ENCODE measurements at regions not wholly inside any gene's neighbourhood (a gene's known extent, or its start where the extent isn't known, plus 50 kb on each side); places are given as distances from the start of the nearest gene placed in this dataset.

DNA sequence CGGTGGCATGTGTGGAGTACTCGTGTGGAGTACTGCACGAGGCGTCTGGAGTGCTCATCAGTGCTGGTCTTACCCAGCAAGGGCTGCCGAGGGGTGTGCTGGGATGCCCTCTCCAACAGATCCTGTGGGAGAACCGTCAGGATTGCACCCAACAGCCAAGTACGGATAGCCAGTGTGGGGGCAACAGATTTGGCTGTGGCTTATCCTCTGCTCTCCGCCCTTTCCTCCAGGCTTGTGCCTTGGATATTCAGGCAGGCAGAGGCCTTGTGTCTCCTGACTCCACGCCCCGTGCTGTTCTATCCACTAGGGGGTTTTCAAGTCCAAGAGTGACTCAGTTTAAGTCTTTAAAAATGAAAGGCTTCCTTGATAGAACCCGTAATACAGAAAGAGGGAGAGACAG is 321.0 kb upstream of the HS6ST1 start:
- H3K4me3 ChIP-seq (ENCODE audit: low read depth, low read length), result no peak overlapping the region

DNA sequence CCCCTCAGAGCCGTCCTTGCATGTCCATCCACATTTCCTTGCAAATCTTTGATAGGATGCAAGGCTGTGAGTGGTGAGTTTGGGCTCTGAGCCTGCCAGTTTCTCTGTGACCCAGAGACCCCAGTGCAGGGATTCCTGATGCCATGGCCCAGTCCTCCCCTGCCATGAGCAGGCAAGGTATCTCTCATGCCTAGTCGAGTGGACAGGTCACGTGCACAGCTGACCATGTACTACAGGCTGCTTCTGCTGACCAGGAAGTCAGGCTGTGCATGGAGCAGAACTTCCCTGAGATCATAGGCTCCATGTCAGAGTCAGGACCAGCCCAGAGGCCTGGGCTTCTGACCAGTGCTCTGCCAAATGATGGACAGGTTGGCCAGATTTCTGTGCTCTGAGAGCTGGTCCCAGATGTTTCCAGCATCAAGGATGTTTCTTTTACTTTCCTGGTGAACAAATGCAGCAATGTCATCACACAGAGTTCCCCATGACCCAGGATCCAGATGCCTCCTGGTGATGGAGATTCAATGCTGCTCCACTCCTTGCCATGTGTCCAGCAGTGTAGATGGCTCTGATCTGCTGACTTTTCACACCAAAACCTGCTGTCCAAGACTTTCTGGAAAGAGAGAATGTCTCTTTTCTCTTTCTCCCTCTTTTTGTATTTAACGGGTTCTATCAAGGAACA is 321.6 kb upstream of the HS6ST1 start:
- no peak overlapping the region for H3K4me3 ChIP-seq (ENCODE audit: low read depth, low read length)

DNA sequence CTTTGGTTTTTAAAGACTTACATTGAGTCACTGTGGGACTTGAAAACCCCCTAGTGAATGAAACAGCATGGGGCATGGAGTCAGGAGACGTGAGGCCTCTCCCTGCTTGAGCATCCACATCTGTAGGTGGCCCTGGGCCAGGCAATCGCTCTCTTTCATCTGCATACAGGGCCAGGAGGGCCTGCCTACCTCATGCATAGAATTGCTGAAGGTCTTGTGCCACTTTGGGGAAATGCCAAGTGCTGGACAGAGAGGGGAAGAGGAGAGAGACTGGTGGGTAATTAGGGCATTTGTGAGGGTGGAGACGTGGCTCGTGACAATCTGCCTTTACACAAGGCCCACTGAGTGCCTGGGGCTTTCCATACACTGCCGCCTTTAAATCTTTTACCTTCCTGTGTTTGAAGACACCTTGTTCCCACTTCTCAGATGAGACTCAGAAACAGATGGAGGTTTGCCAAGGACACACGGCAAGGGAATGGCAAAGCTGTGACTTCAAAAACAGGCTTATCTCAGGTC is 322.2 kb upstream of the HS6ST1 start:
- no peak overlapping the region for H3K4me3 ChIP-seq (ENCODE audit: low read depth, low read length)

DNA sequence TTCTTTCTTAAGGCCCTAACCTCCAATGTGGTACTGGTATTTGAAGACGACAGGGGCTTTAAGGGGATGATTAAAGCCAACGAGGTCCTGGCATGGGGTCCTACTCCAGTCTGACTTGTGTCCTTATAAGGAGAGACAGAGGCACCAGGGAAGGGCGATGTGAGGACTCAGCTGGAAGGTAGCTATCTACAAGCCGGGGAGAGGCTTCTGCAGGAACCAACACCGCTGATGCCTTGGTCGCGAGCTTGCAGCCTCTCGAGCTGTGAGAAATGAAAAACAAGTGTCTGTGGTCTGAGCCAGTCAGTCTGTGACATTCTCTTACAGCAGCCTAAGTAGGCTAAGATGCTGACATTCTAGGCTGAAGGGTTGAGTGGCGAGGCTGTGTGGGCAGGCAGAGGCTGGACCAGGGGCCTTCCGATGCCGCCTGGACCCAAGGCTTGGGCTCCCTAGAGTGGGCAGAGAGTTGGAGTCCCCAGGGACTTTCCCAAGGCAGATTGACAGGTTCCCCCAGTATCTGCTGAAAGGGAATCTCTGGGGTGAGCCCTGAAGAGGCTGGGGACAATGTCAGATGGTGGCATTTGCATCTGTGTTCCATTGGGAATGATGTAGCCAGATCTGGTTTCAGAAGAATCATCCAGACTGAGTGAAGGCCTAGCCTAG is 322.9 kb upstream of the HS6ST1 start:
- H3K4me3 ChIP-seq (ENCODE audit: low read depth, low read length), result no peak overlapping the region

DNA sequence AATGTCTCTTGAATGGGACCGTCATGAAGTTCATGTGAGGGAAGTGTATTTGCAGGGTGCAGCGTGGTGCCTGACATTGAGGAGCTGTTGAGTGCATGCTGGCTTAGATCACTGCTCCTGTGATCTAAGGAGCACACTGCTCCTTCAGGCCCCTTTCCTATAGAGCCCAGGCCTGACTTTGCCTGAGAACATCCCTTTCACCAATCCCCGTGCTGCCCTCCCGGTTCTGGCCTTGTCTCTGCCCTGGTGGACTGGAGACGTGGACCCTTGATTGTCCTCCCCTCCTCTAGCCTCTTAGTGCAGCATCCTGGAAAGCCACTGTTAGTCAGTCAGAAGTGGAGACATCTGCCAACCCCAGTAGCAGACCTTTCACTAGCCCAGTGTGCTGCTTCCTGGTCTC is 323.6 kb upstream of the HS6ST1 start:
- no peak overlapping the region for H3K4me3 ChIP-seq (ENCODE audit: low read depth, low read length)

DNA sequence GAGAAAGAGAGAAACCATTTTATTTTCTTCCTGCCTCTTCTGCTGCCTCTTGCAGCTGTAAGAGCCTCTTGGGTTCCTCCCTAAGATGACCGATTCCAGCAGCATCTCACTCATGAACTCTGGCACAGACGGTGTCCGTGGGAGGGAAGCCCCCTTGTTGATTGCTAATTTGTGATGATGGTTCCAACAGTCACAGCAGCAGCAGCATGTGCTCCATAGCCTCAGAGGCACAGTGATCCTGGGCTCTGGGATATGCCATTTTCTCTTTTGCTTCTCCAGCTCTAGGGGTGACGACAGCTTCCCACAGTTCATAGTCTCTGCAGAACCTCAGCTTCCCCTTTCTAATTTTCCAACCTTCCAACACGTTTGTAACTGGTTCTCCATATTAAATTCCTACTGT is 324.2 kb upstream of the HS6ST1 start:
- H3K4me3 ChIP-seq (ENCODE audit: low read depth, low read length), result no peak overlapping the region

DNA sequence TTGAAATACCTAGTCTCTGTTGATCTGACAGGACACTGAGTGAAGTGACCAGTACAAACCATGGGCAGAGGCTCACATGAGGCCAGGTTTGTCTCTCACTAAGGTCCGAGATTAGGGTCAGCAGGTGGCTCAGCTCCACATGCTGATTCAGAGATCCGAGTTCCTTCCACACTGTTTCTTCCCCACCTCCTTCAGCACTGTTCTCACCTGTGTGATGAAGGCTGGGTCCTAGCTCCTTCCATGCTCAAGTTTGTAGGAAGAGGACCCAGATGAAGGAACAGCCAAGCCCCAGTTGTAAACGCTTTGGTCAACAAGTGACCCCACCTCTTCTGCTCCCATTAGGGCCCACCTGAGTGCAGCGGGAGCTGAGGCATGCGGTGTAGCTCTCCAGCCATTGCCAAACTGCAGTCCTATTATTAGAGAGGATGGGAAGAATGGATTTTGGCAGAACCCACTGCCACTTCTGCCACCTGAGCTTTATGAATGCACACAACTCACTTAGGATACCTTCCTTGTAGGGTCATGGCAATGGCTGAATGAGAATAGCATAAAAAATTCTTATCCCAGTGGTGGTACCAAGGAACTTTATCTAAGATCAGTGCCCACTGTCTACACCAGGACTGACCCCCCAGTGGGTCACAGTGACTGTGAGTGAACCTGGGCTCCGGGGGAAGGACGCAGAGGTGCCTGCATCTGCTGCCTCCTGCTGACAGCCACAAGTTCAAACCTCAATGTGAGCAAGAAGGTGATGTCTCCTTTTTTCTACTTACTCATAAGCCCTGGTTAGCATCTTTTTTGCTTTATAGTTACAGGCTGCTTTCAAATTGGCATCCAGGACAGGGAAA is 324.8 kb upstream of the HS6ST1 start:
- no peak overlapping the region for H3K4me3 ChIP-seq (ENCODE audit: low read depth, low read length)

DNA sequence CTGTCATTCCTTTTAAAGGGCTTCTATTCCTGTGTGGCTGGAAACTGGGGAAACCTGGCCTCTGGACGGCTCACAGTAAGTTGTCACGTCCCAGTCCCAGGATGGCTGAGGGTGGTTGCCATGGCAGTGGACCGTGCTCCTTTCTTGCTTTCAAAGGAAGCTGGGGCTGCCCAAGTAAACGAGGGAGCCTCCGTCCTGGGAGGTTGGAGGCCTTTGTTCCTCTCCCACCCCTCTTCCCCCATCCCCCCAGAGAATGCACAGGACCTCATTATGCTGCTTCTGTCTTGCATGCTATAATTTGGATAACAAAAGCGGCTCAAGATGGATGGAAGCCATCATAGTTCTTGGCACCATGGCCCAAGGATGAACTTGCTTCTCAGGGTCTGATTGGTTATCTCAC is 325.5 kb upstream of the HS6ST1 start:
- H3K4me3 ChIP-seq (ENCODE audit: low read depth, low read length), result no peak overlapping the region

DNA sequence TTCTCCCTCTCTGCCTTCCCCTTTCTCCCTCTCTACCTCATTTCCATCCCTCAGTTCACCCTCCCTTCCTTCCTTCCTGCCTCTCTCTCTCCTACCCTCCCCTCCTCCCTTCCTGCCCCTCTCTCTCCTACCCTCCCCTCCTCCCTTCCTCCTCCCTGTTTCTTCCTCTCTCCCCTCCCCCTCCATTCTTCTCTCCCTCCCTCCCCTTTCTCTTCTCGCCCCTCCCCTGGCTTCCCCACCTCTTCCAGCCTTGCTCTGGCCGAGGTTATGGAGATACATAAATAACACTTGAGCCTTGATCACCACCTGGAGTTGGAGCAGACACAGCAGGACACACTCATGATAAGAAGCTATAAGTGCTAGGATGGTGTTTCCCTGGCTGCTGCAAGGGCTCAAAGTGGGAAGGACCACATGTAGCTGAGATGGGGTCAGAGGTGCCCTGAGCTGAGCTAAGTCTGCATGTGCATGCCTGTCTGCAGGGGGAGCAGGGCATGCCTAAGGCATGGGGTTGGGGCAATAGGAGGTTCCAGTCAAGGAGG is 326.1 kb upstream of the HS6ST1 start:
- no peak overlapping the region for H3K4me3 ChIP-seq (ENCODE audit: low read depth, low read length)

DNA sequence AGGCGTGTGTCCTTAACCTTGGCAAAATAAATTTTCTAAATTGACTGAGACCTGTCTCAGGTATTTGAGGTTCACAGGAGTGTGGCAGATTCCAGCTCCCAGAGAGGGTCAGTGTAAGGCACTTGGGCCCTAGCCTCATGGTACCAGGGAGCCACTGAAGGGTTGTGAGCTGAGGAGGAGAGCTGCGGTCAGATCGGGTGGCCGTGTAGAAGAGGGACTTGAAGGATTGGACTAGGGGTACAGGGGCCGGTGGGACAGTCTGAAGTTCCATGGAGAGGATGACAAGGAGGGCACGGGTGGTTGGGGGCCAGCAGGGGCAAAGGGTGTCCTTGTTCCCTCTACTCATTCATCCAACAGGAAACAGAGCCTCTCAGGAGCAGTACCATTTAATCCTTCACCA is 327.0 kb upstream of the HS6ST1 start:
- no peak overlapping the region for H3K4me3 ChIP-seq (ENCODE audit: low read depth, low read length)

DNA sequence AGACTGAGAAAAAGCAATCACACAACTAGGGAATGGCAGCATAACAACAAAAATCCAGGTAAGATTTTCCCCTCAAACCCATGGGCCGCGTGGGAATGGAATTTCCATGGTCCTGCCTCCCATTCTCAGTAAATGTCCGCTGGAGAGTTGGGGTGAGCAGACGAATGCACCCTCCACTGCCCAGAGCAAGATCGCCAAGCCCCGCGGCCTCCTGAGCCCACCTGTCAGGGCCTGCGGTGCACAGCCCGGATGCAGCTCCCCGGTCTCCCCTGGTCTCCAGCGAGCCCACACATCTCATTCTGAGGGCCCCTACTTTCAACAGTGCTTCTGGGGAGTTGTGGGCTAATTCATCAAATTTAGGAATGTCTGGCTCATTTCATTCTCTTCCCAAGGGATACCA is 327.4 kb upstream of the HS6ST1 start:
- no peak overlapping the region for H3K4me3 ChIP-seq (ENCODE audit: low read depth, low read length)

DNA sequence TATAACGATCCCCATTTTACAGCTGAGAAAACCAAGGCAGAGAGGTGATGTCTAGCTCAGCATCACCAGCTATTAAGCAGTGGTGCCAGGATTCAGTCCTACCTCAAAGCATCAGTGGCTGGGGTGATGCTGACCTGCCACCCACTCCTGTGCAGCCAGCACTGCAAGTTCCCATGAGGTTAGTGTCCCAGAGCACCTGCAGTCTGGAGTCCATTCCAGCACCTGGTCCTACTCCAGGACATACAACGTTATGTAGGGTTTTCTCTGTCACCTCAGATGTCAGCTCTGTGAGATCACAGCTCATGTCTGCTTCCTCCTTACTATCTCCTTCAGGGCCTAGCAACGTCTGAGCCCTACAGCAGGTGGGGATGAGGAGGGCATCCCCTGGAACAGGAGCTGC is 328.0 kb upstream of the HS6ST1 start:
- no peak overlapping the region for H3K4me3 ChIP-seq (ENCODE audit: low read depth, low read length)

DNA sequence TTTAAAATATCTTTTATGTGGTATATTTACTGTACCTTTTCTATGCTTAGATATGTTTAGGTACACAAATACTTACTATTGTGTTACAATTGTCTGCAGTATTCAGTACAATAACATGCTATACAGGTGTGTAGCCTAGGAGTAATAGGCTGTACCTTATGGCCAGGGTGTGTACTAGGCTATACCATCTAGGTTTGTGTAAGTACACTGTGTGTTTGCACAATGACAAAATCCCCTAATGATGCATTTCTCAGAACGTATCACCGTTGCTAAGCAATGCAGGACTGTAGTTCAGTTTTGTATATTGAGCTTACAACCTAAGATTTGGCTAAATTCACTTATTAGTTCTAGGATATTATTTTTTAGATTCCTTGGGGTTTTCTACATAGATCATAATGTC is 332.3 kb upstream of the HS6ST1 start:
- H3K4me3 ChIP-seq (ENCODE audit: low read depth, low read length), result no peak overlapping the region

DNA sequence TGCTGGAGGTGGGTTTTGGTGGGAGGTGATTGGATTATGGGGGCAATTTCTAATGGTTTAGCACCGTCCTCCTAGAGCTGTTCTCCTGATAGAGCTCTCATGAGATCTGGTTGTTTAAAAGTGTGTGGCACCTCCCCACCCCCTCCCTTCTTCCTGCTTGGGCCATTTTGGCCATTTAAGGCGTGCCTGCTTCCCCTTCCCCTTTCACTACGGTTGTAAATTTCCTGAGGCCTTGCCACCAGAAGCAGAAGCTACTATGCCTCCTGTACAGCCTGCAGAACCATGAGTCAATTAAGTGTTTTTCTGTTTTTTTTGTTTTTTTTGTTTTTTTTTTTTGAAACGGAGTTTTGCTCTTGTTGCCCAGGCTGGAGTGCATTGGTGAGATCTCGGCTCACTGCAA is 335.7 kb upstream of the HS6ST1 start:
- no peak overlapping the region for H3K4me3 ChIP-seq (ENCODE audit: low read depth, low read length)

DNA sequence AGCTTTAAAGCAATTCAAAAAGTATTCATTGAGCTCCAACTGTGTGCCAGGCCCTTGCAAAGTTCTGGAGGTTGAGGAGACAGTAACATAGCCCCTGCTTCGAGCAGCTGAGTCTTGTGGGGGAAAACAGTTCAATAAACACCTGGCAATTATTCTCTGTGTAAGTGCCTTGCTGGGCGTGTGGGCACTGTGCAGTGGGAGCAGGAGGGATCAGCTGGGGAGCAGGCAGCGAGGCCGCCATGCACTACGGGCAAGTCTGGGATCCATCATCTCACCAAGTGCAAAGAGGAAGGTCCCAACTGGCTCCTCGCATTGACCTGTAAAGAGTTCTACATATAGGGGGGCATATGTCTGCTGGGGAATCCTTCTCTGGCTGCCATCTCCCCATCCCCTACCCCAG is 342.2 kb upstream of the HS6ST1 start:
- no peak overlapping the region for H3K4me3 ChIP-seq (ENCODE audit: low read depth, low read length)

DNA sequence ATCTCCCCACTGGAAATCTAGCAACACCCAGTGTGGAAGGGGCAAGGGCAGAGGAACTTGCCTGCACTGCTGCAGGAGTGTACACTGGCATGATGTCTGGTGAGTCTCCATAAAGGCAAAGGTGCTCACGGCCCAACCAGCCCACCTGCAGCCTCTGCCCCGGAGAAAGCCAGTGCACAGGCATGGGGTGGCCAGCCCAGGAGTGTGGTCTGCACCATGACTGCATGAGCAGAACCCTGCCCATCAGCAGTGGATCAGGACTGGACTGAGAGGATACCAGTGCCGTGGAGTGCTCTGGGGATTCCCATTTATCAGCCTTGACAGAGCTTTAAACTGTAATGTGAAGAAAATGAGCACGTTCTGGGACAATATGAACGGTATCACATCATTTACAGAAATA is 342.6 kb upstream of the HS6ST1 start:
- H3K4me3 ChIP-seq (ENCODE audit: low read depth, low read length), result no peak overlapping the region

DNA sequence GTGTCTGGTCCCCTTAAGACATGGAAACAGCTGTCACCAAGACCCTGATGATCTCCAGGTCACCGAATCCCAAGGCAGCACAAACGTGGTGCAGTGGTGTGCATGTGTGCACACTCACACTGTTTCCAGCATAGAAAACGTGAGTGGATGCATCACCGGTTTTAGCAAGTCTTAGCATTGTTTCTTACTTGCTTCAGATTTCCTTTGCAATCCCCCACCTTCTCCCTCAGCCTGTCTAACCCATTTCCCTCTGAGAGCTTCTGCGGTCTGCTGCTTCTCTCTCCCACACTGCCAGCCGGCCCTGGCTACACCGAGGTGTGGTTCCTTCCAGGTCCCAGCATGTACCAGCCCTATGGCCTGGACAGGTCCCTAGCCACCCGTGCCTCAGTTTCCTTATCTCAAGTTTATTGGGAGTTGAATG is 343.4 kb upstream of the HS6ST1 start:
- H3K4me3 ChIP-seq (ENCODE audit: low read depth, low read length), result no peak overlapping the region

DNA sequence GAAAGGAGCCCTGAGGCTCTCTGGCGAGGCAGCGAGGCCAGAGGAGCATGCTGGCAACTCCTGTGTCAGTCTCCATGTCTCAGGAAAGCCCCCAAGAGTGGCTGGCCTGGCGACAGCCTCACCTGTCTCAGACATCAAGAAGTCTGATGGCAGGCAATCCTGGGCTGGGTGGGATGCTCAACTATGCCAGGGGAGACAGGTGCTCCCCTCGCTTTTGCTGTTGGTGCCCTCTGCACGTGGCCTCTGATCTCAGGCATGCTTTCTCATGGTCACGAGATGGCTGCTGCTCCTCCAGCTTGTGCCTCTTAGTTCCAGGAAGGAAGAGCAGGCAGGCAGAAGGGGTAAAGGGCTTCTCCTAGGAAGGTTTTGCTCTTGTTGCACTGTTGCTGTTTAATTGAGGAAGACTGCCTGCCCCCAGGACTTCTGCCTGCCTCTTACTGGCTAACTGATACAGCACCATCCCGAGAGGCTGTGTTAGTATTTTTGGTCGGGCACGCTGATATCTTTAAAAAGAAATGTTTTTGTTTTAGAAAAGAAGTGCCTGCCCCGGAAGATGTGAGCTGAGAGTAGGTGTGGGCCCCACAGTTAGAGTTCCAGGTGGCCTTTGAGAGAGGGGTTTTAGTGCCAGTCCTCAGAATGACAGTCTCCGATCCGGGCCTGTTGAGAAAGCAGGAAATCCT is 344.8 kb upstream of the HS6ST1 start:
- H3K4me3 ChIP-seq (ENCODE audit: low read depth, low read length), result no peak overlapping the region

DNA sequence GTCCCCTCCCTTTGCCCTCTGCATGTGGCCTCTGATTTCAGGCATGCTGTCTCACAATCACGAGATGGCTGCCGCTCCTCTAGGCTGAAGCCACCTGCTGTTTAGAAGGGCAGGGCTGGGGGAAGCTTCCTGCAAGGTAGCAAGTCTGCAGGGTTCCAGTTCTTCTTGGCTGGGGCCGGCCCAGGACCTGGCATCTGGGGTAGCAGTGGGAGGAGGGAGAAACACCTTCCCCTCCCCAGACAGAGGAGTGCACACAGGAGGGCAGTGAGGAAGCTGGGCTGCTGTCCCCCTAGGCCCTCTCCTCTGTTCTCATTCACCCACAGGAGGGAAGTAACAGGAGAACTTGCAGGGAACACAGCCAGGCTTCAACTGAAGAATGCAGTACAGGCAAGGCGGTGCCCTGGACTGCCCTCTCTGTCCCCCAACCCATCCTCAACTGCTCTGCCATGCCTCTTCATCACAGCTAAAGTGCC is 345.9 kb upstream of the HS6ST1 start:
- H3K4me3 ChIP-seq (ENCODE audit: low read depth, low read length), result no peak overlapping the region

DNA sequence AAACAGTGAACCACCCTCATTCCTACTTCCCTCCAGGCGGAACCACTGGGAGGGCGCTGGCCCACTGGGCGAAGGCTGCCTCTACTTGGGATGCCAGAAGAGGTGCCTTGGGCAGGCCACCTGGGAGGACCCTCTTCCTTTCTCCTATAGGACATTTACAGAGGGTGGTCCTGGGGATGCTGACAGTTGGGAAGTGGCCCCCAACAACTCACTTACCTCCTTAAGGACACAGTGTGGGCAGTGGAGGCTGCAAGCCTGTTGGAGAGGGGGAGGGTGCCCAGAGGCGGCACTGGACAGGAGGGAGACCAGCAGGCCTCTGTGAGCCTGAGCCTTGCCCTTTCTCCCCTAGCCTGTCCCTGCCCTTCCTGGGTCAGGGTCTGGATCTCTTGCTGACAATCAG is 346.4 kb upstream of the HS6ST1 start:
- no peak overlapping the region for H3K4me3 ChIP-seq (ENCODE audit: low read depth, low read length)

DNA sequence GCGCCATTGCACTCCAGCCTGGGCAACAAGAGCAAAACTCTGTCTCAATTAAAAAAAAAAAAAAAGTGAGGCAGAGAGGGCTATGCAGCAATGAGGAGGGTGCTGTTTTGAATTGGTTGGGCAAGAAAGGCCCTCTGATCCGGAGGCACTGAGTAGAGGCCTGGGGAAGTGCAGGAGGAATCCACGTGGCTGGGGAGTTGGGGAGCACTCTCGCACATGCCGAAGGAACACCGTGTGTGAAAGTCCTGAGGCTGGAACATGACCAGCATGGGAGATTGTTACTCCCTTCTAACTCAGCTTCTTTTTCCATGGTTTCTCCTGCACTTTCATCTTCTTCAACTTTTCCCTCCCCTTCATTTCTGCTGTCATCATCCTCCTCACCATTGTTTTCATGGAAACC is 347.9 kb upstream of the HS6ST1 start:
- H3K4me3 ChIP-seq (ENCODE audit: low read depth, low read length), result no peak overlapping the region

Data from iPS-11a (cell line).